ENCODE measurements at regions not wholly inside any gene's neighbourhood (a gene's known extent, or its start where the extent isn't known, plus 50 kb on each side); places are given as distances from the start of the nearest gene placed in this dataset.

DNA sequence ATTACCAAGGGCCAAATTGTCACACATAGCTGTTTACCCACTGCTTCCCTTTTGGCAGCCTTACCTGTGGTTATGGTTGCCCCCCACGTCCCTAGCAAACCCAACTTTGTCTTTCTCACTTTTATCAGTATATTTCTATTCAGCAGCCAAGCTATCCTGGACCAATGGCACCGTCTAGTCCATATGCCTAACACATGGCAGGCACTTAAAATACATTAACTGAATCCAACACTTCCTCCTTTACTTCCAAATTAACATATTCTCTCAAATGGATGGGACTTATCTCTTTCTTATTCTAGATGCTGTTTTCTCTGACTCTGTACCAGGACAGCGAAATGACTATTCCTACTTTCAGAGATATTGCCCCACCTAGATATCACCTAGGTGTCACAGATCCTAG lies 50.9 kb upstream of the SLC44A1 start:
- H3K79me2 ChIP-seq (ENCODE audit: insufficient read depth): no peaks in the 10 kb centered on the region
- POLR2A ChIA-PET: no interaction called here
- no peak overlapping the region for H3K27ac ChIP-seq (ENCODE audit: low read depth in 2 of 2, low read length in 1 of 2)
- no peak overlapping the region for H2AFZ ChIP-seq (ENCODE audit: low read depth)
- H3K9me3 ChIP-seq: no peaks in the 10 kb centered on the region
- 72% methylated on average over 3 of the region's 3 CpGs for WGBS (ENCODE audit: low lambda C conversion rate)
- no peak overlapping the region for H3K4me3 ChIP-seq (ENCODE audit: low read depth in 2 of 2, low read length in 1 of 2)
- no peaks in the 10 kb centered on the region for H3K9me2 ChIP-seq
- no peaks in the 10 kb centered on the region for H3F3A ChIP-seq (replicated peaks; ENCODE audit: insufficient read depth)
- H3K36me3 ChIP-seq (replicated peaks in 1 of 2; ENCODE audit: control insufficient read depth in 1 of 2, insufficient read depth in 2 of 2, low read length in 1 of 2): no peaks in the 10 kb centered on the region
- no peaks in the 10 kb centered on the region for H3K27me3 ChIP-seq (ENCODE audit: insufficient read depth)
- H4K20me1 ChIP-seq (ENCODE audit: insufficient read depth): no peaks in the 10 kb centered on the region
- no peak overlapping the region for H3K9ac ChIP-seq
- TF ChIP-seq CHD2 (IDR thresholded peaks at IDR 0.05; ENCODE audit: low read length, partially characterized antibody): no peak
- TF ChIP-seq FOXJ3 (CRISPR knock-in tag; IDR thresholded peaks at IDR 0.05): no peak
- TF ChIP-seq MAX (IDR thresholded peaks at IDR 0.05; ENCODE audit: low read depth): no peak
- no peak for TF ChIP-seq GABPA (IDR thresholded peaks at IDR 0.05; ENCODE audit: low read depth)
- TF ChIP-seq YY1 (IDR thresholded peaks at IDR 0.05; ENCODE audit: low read depth): no peak
- no peak for TF ChIP-seq EZH2phosphoT487 (IDR thresholded peaks at IDR 0.05; ENCODE audit: borderline replicate concordance, low read depth)
- TF ChIP-seq NFIC (IDR thresholded peaks at IDR 0.05; ENCODE audit: borderline replicate concordance): no peak
- CTCF ChIA-PET: no interaction called here
- no peaks in the 10 kb centered on the region for H3K4me1 ChIP-seq (ENCODE audit: control insufficient read depth in 1 of 2, insufficient read depth in 2 of 2, low read depth in 1 of 2, low read length in 1 of 2)
- no peak overlapping the region for H3K4me2 ChIP-seq
- no peak for DNase-seq

GRCh38 chr9:105194234-105194633 lies 50.2 kb upstream of the SLC44A1 start:
- ChIA-PET POLR2A (no interaction called here), CTCF (no interaction called here)

More at GRCh38 chr9:105194234-105194633, 50.2 kb upstream of the SLC44A1 start:
- TF ChIP-seq MAX (IDR thresholded peaks at IDR 0.05; ENCODE audit: low read depth) (no peak), NFIC (IDR thresholded peaks at IDR 0.05; ENCODE audit: borderline replicate concordance) (no peak)
- no peaks in the 10 kb centered on the region for H3K36me3 ChIP-seq (replicated peaks in 1 of 2; ENCODE audit: control insufficient read depth in 1 of 2, insufficient read depth in 2 of 2, low read length in 1 of 2)
- H3K4me1 ChIP-seq (ENCODE audit: control insufficient read depth in 1 of 2, insufficient read depth in 2 of 2, low read depth in 1 of 2, low read length in 1 of 2): no peaks in the 10 kb centered on the region
- no peaks in the 10 kb centered on the region for H3F3A ChIP-seq (replicated peaks; ENCODE audit: insufficient read depth)
- 91% methylated on average over 4 of the region's 4 CpGs for WGBS (ENCODE audit: low lambda C conversion rate)
- H3K79me2 ChIP-seq (ENCODE audit: insufficient read depth): no peaks in the 10 kb centered on the region
- H2AFZ ChIP-seq (ENCODE audit: low read depth): no peak overlapping the region
- no peaks in the 10 kb centered on the region for H3K27me3 ChIP-seq (ENCODE audit: insufficient read depth)
- no peaks in the 10 kb centered on the region for H3K9me2 ChIP-seq
- no peak for DNase-seq
- H3K4me3 ChIP-seq (ENCODE audit: low read depth in 2 of 2, low read length in 1 of 2): no peak overlapping the region
- no peak overlapping the region for H3K27ac ChIP-seq (ENCODE audit: low read depth in 2 of 2, low read length in 1 of 2)
- no peak overlapping the region for H3K9ac ChIP-seq
- no peaks in the 10 kb centered on the region for H3K9me3 ChIP-seq
- H4K20me1 ChIP-seq (ENCODE audit: insufficient read depth): no peaks in the 10 kb centered on the region
- H3K4me2 ChIP-seq: no peak overlapping the region
